ENCODE measurements at regions not wholly inside any gene's neighbourhood (a gene's known extent, or its start where the extent isn't known, plus 50 kb on each side); places are given as distances from the start of the nearest gene placed in this dataset.
A peak's percentile ranks its signal among the peaks of the same experiment; 100 is the strongest.

DNA sequence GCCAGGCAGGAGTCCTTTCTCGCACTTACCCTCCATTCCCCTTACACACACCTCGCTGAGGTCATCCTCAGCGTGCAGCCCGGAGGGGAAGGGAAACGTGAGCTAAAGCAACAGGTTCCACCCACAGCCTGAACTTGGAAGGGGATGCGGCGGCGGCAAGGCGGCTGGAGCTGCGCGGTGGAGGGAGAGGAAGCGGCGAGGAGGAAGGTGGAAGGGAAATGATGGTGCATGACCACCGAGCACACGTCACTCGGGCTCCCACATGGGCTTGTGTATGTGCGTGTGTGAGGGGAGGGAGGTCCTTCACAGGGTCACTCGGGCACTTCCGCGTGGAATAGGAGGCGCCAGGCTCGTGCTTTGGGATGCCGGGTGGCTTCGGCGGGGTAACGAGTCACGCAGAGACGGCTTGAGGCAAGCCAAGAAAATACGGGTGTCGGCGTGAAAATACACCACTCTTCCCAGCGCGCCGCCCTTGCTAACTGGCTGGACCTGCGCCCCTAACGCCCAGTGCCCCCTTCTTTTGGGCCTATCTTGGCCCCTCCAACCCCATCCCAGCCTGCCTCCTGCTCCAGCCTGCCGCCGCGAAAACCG is 225.5 kb upstream of the IL12A start (continued):
- TF ChIP-seq, protein P1, sequence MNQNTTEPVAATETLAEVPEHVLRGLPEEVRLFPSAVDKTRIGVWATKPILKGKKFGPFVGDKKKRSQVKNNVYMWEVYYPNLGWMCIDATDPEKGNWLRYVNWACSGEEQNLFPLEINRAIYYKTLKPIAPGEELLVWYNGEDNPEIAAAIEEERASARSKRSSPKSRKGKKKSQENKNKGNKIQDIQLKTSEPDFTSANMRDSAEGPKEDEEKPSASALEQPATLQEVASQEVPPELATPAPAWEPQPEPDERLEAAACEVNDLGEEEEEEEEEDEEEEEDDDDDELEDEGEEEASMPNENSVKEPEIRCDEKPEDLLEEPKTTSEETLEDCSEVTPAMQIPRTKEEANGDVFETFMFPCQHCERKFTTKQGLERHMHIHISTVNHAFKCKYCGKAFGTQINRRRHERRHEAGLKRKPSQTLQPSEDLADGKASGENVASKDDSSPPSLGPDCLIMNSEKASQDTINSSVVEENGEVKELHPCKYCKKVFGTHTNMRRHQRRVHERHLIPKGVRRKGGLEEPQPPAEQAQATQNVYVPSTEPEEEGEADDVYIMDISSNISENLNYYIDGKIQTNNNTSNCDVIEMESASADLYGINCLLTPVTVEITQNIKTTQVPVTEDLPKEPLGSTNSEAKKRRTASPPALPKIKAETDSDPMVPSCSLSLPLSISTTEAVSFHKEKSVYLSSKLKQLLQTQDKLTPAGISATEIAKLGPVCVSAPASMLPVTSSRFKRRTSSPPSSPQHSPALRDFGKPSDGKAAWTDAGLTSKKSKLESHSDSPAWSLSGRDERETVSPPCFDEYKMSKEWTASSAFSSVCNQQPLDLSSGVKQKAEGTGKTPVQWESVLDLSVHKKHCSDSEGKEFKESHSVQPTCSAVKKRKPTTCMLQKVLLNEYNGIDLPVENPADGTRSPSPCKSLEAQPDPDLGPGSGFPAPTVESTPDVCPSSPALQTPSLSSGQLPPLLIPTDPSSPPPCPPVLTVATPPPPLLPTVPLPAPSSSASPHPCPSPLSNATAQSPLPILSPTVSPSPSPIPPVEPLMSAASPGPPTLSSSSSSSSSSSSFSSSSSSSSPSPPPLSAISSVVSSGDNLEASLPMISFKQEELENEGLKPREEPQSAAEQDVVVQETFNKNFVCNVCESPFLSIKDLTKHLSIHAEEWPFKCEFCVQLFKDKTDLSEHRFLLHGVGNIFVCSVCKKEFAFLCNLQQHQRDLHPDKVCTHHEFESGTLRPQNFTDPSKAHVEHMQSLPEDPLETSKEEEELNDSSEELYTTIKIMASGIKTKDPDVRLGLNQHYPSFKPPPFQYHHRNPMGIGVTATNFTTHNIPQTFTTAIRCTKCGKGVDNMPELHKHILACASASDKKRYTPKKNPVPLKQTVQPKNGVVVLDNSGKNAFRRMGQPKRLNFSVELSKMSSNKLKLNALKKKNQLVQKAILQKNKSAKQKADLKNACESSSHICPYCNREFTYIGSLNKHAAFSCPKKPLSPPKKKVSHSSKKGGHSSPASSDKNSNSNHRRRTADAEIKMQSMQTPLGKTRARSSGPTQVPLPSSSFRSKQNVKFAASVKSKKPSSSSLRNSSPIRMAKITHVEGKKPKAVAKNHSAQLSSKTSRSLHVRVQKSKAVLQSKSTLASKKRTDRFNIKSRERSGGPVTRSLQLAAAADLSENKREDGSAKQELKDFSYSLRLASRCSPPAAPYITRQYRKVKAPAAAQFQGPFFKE (tag by site-specific recombination; IDR thresholded peaks at IDR 0.05; ENCODE audit: borderline replicate concordance): no peak
- TF ChIP-seq, protein P2, sequence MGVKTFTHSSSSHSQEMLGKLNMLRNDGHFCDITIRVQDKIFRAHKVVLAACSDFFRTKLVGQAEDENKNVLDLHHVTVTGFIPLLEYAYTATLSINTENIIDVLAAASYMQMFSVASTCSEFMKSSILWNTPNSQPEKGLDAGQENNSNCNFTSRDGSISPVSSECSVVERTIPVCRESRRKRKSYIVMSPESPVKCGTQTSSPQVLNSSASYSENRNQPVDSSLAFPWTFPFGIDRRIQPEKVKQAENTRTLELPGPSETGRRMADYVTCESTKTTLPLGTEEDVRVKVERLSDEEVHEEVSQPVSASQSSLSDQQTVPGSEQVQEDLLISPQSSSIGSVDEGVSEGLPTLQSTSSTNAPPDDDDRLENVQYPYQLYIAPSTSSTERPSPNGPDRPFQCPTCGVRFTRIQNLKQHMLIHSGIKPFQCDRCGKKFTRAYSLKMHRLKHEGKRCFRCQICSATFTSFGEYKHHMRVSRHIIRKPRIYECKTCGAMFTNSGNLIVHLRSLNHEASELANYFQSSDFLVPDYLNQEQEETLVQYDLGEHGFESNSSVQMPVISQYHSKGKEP (tag by site-specific recombination; IDR thresholded peaks at IDR 0.05): no peak
- TF ChIP-seq ZNF510 (tag by site-specific recombination; IDR thresholded peaks at IDR 0.05; ENCODE audit: insufficient replicate concordance) (no peak), ZNF16 (tag by site-specific recombination; IDR thresholded peaks at IDR 0.05; ENCODE audit: low read depth) (no peak), ZNF248 (tag by site-specific recombination; IDR thresholded peaks at IDR 0.05) (no peak), ZNF324 (tag by site-specific recombination; IDR thresholded peaks at IDR 0.05) (peak; percentile 71), SALL2 (tag by site-specific recombination; IDR thresholded peaks at IDR 0.05; ENCODE audit: borderline replicate concordance) (no peak), SCRT1 (tag by site-specific recombination; IDR thresholded peaks at IDR 0.05; ENCODE audit: borderline replicate concordance) (peak; percentile 100), ZNF416 (tag by site-specific recombination; IDR thresholded peaks at IDR 0.05) (no peak), SP2 (tag by site-specific recombination; IDR thresholded peaks at IDR 0.05) (peak; percentile 72), ZNF114 (tag by site-specific recombination; IDR thresholded peaks at IDR 0.05) (no peak), TCF7L2 (IDR thresholded peaks at IDR 0.05; ENCODE audit: borderline replicate concordance, low read depth, low read length) (no peak), ZNF157 (tag by site-specific recombination; IDR thresholded peaks at IDR 0.05) (no peak), ZNF184 (tag by site-specific recombination; IDR thresholded peaks at IDR 0.05) (no peak), ZNF837 (tag by site-specific recombination; IDR thresholded peaks at IDR 0.05) (peak; percentile 45; the same call in 1 of the 2 replicates), ZBTB7A (tag by site-specific recombination; IDR thresholded peaks at IDR 0.05; ENCODE audit: low read depth) (0 out of 2 replicates have a peak, but pooled peaks have one; percentile 18), KLF9 (tag by site-specific recombination; IDR thresholded peaks at IDR 0.05; ENCODE audit: low read depth) (peak; percentile 42; the same call in 1 of the 2 replicates), ZNF121 (tag by site-specific recombination; IDR thresholded peaks at IDR 0.05) (peak; percentile 66), IKZF3 (tag by site-specific recombination; IDR thresholded peaks at IDR 0.05) (peak; percentile 57)
- TF ChIP-seq, protein P3, sequence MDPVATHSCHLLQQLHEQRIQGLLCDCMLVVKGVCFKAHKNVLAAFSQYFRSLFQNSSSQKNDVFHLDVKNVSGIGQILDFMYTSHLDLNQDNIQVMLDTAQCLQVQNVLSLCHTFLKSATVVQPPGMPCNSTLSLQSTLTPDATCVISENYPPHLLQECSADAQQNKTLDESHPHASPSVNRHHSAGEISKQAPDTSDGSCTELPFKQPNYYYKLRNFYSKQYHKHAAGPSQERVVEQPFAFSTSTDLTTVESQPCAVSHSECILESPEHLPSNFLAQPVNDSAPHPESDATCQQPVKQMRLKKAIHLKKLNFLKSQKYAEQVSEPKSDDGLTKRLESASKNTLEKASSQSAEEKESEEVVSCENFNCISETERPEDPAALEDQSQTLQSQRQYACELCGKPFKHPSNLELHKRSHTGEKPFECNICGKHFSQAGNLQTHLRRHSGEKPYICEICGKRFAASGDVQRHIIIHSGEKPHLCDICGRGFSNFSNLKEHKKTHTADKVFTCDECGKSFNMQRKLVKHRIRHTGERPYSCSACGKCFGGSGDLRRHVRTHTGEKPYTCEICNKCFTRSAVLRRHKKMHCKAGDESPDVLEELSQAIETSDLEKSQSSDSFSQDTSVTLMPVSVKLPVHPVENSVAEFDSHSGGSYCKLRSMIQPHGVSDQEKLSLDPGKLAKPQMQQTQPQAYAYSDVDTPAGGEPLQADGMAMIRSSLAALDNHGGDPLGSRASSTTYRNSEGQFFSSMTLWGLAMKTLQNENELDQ (tag by site-specific recombination; IDR thresholded peaks at IDR 0.05; ENCODE audit: low read depth): no peak
- TF ChIP-seq, protein P4, sequence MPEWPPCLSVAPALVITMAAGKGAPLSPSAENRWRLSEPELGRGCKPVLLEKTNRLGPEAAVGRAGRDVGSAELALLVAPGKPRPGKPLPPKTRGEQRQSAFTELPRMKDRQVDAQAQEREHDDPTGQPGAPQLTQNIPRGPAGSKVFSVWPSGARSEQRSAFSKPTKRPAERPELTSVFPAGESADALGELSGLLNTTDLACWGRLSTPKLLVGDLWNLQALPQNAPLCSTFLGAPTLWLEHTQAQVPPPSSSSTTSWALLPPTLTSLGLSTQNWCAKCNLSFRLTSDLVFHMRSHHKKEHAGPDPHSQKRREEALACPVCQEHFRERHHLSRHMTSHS (tag by site-specific recombination; IDR thresholded peaks at IDR 0.05): no peak
- TF ChIP-seq, protein P5, sequence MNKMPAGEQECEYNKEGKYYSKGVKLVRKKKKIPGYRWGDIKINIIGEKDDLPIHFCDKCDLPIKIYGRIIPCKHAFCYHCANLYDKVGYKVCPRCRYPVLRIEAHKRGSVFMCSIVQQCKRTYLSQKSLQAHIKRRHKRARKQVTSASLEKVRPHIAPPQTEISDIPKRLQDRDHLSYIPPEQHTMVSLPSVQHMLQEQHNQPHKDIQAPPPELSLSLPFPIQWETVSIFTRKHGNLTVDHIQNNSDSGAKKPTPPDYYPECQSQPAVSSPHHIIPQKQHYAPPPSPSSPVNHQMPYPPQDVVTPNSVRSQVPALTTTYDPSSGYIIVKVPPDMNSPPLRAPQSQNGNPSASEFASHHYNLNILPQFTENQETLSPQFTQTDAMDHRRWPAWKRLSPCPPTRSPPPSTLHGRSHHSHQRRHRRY (tag by site-specific recombination; IDR thresholded peaks at IDR 0.05): peak; percentile 63; the same call in 1 of the 2 replicates
- TF ChIP-seq, protein P6, sequence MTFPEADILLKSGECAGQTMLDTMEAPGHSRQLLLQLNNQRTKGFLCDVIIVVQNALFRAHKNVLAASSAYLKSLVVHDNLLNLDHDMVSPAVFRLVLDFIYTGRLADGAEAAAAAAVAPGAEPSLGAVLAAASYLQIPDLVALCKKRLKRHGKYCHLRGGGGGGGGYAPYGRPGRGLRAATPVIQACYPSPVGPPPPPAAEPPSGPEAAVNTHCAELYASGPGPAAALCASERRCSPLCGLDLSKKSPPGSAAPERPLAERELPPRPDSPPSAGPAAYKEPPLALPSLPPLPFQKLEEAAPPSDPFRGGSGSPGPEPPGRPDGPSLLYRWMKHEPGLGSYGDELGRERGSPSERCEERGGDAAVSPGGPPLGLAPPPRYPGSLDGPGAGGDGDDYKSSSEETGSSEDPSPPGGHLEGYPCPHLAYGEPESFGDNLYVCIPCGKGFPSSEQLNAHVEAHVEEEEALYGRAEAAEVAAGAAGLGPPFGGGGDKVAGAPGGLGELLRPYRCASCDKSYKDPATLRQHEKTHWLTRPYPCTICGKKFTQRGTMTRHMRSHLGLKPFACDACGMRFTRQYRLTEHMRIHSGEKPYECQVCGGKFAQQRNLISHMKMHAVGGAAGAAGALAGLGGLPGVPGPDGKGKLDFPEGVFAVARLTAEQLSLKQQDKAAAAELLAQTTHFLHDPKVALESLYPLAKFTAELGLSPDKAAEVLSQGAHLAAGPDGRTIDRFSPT (tag by site-specific recombination; IDR thresholded peaks at IDR 0.05): peak; percentile 84

Data from HEK293 (cell line).